NCI-H69 (cell line): ENCODE measurements at regions not wholly inside any gene's neighbourhood (a gene's known extent, or its start where the extent isn't known, plus 50 kb on each side); places are given as distances from the start of the nearest gene placed in this dataset.

Experiments used
- DNase-seq: peaks from one replicate; lab custom pipeline; 2025; lab: John Stamatoyannopoulos, UW

GRCh38 chr9:121550041-121550440 lies 50.4 kb upstream of the GGTA1 start:
- no peak for DNase-seq

GRCh38 chr9:121550569-121551512 lies 51.2 kb upstream of the GGTA1 start:
- DNase-seq = peak; percentile 95

- DNase-seq = no peak
These were observed 52.5 kb upstream of the GGTA1 start for GRCh38 chr9:121551985-121552753.

GRCh38 chr9:121556082-121556481 lies 56.4 kb upstream of the GGTA1 start:
- DNase-seq = no peak

- no peak for DNase-seq
These were observed 56.9 kb upstream of the GGTA1 start for GRCh38 chr9:121556580-121556979.

GRCh38 chr9:121557581-121558447 lies 58.2 kb upstream of the GGTA1 start:
- peak; percentile 50 for DNase-seq

- no peak for DNase-seq
These were observed 58.8 kb upstream of the GGTA1 start for GRCh38 chr9:121558473-121558872.

- no peak for DNase-seq
These were observed 59.5 kb upstream of the GGTA1 start for GRCh38 chr9:121559183-121559582.

GRCh38 chr9:121560921-121561320 lies 61.3 kb upstream of the GGTA1 start:
- DNase-seq = no peak

- DNase-seq = peak; percentile 34
These were observed 62.0 kb upstream of the GGTA1 start for GRCh38 chr9:121561385-121562222.

- DNase-seq = no peak
These were observed 62.7 kb upstream of the GGTA1 start for GRCh38 chr9:121562301-121562700.

- no peak for DNase-seq
These were observed 63.8 kb upstream of the GGTA1 start for GRCh38 chr9:121563425-121563824.

- DNase-seq = no peak
These were observed 64.3 kb upstream of the GGTA1 start for GRCh38 chr9:121563881-121564460.

GRCh38 chr9:121564504-121565260 lies 65.0 kb upstream of the GGTA1 start:
- peak; percentile 90 for DNase-seq

GRCh38 chr9:121566481-121567465 lies 67.1 kb upstream of the GGTA1 start:
- DNase-seq = no peak

GRCh38 chr9:121567500-121568342 lies 68.1 kb upstream of the GGTA1 start:
- peak; percentile 72 for DNase-seq

GRCh38 chr9:121568343-121569265 lies 69.0 kb upstream of the GGTA1 start:
- DNase-seq = no peak
